GM12878 (cell line): ENCODE measurements at regions not wholly inside any gene's neighbourhood (a gene's known extent, or its start where the extent isn't known, plus 50 kb on each side); places are given as distances from the start of the nearest gene placed in this dataset.
A peak's percentile ranks its signal among the peaks of the same experiment; 100 is the strongest.

Experiments used
- ATF2 ChIP-seq: IDR thresholded peaks from 2 replicates; pipeline ENCODE4 v1.6.1; 2012; ENCODE audit warnings: low read length, inconsistent platforms
- BCL11A ChIP-seq: IDR thresholded peaks from 2 replicates; pipeline ENCODE4 v1.6.1; 2011; ENCODE audit warnings: low read depth, low read length
- BMI1 ChIP-seq: fragments of 450-650 bp; IDR thresholded peaks from 2 replicates; pipeline ENCODE4 v1.6.1; 2016; ENCODE audit warnings: mild to moderate bottlenecking, moderate library complexity, borderline replicate concordance
- CBFB ChIP-seq: IDR thresholded peaks from 2 replicates; pipeline ENCODE4 v1.6.1; 2016; ENCODE audit warnings: antibody characterized with exemption, low read depth
- CHD1 ChIP-seq: IDR thresholded peaks from 2 replicates; pipeline ENCODE4 v1.6.1; 2012; ENCODE audit warnings: low read depth, low read length, improper control_type of control experiment
- FOXM1 ChIP-seq: IDR thresholded peaks from 2 replicates; pipeline ENCODE4 v1.6.1; 2012; ENCODE audit warnings: low read depth, mild to moderate bottlenecking, inconsistent platforms, low read length, moderate library complexity
- HCFC1 ChIP-seq: fragments of 150-350 bp; IDR thresholded peaks from 2 replicates; pipeline ENCODE4 v1.6.1; 2014; ENCODE audit warnings: low read length
- HDAC2 ChIP-seq: fragments of 200-600 bp; sonication (generic); IDR thresholded peaks from 2 replicates; pipeline ENCODE4 v1.6.1; 2017
- IKZF1 ChIP-seq: fragments of 450-650 bp; conservative IDR thresholded peaks from 2 replicates; pipeline ENCODE4 v1.6.1; 2017; ENCODE audit warnings: antibody characterized with exemption, mild to moderate bottlenecking
- IRF4 ChIP-seq: IDR thresholded peaks from 2 replicates; pipeline ENCODE4 v1.6.1; 2011; ENCODE audit warnings: low read depth, low read length
- JUNB ChIP-seq: IDR thresholded peaks from 2 replicates; pipeline ENCODE4 v1.6.1; 2016; ENCODE audit warnings: antibody characterized with exemption, mild to moderate bottlenecking
- JUND ChIP-seq: IDR thresholded peaks from 2 replicates; pipeline ENCODE4 v1.6.1; 2012; ENCODE audit warnings: low read depth, mild to moderate bottlenecking, low read length, improper control_type of control experiment, moderate library complexity
- MLLT1 ChIP-seq: fragments of 450-650 bp; IDR thresholded peaks from 2 replicates; pipeline ENCODE4 v1.6.1; 2016; ENCODE audit warnings: mild to moderate bottlenecking
- NFIC ChIP-seq: IDR thresholded peaks from 2 replicates; pipeline ENCODE4 v1.6.1; 2012; ENCODE audit warnings: low read depth, mild to moderate bottlenecking, inconsistent platforms, low read length, moderate library complexity
- NR2F1 ChIP-seq: fragments of 450-650 bp; conservative IDR thresholded peaks from 2 replicates; pipeline ENCODE4 v1.6.1; 2017; ENCODE audit warnings: mild to moderate bottlenecking
- PAX5 ChIP-seq: IDR thresholded peaks from 2 replicates; pipeline ENCODE4 v1.6.1; 2011; ENCODE audit warnings: low read depth, low read length, borderline replicate concordance
- RUNX3 ChIP-seq: IDR thresholded peaks from 2 replicates; pipeline ENCODE4 v1.6.1; 2012; ENCODE audit warnings: low read length, inconsistent platforms
- SMAD1 ChIP-seq: fragments of 450-650 bp; IDR thresholded peaks from 2 replicates; pipeline ENCODE4 v1.6.1; 2018; ENCODE audit warnings: mild to moderate bottlenecking, low read depth; ENCODE audit not compliant: partially characterized antibody
- SUZ12 ChIP-seq: fragments of 200-600 bp; sonication (generic); IDR thresholded peaks from one replicate; pipeline ENCODE4 v1.6.1; 2018; ENCODE audit warnings: antibody characterized with exemption, mild to moderate bottlenecking; ENCODE audit not compliant: unreplicated experiment
- TCF3 ChIP-seq: IDR thresholded peaks from 2 replicates; pipeline ENCODE4 v1.6.1; 2012; ENCODE audit warnings: low read depth, mild to moderate bottlenecking, low read length, borderline replicate concordance; ENCODE audit not compliant: insufficient read depth

GRCh38 chr4:144355811-144356757, 215.6 kb upstream of the GYPA start (continued):
- TF ChIP-seq CHD1 (no peak), FOXM1 (0 out of 2 replicates have a peak, but pooled peaks have one; percentile 31), HDAC2 (no peak), SMAD1 (no peak), RUNX3 (peak; percentile 99), HCFC1 (no peak), BMI1 (no peak), ATF2 (peak; percentile 79; the same call in 1 of the 2 replicates), BCL11A (peak; percentile 64; the same call in 1 of the 2 replicates), NFIC (peak; percentile 69), JUNB (peak; percentile 78), MLLT1 (no peak), CBFB (peak; percentile 87), NR2F1 (peak; percentile 84), IKZF1 (0 out of 2 replicates have a peak, but pooled peaks have one; percentile 23), PAX5 (peak; percentile 30; the same call in 1 of the 2 replicates), SUZ12 (no peak), IRF4 (peak; percentile 92), TCF3 (no peak), JUND (peak; percentile 26; the same call in 1 of the 2 replicates)
